OCI-LY7 (cell line): ENCODE measurements at regions not wholly inside any gene's neighbourhood (a gene's known extent, or its start where the extent isn't known, plus 50 kb on each side); places are given as distances from the start of the nearest gene placed in this dataset.

Experiments
- BruUV-seq: library from RNA; stranded (reverse); fragments of 400-500 nt; replicated peaks from 2 replicates; lab custom pipeline; 2021; lab: Mats Ljungman, UMichigan
- CTCF ChIA-PET: fragments of 300-600 bp; sonication (Branson Sonifier 250); formaldehyde crosslinking; loops from one replicate; lab custom pipeline; 2022; ENCODE audit warnings: antibody characterized with exemption; ENCODE audit not compliant: unreplicated experiment; lab: Charles Lee
- POLR2A ChIA-PET: fragments of 300-600 bp; sonication (Branson Sonifier 250); formaldehyde crosslinking; loops from one replicate; lab custom pipeline; 2022; ENCODE audit warnings: antibody characterized with exemption; lab: Charles Lee
- DNase-seq: peaks from one replicate; pipeline ENCODE4 v3.0.0-alpha.2; 2015; ENCODE audit warnings: low spot score
- H2AFZ ChIP-seq: fragments of 200-600 bp; sonication (generic), shearing (Covaris generic); 2 replicates; pipeline ENCODE4 v1.6.1; 2014; ENCODE audit warnings: mild to moderate bottlenecking, antibody characterized with exemption, low read length, moderate library complexity
- H3K27ac ChIP-seq: fragments of 200-600 bp; sonication (generic); 2 replicates; pipeline ENCODE4 v1.5.1; 2014; ENCODE audit warnings: mixed run types, low read depth, mild to moderate bottlenecking, moderate library complexity, low read length, inconsistent platforms; ENCODE audit not compliant: poor library complexity, severe bottlenecking
- H3K36me3 ChIP-seq: fragments of 200-600 bp; sonication (generic); 2 replicates; pipeline ENCODE4 v1.6.1; 2014; ENCODE audit warnings: mild to moderate bottlenecking, antibody characterized with exemption, low read length, moderate library complexity, mixed read lengths; ENCODE audit not compliant: insufficient read depth
- H3K4me1 ChIP-seq: fragments of 200-600 bp; sonication (generic); 2 replicates; pipeline ENCODE4 v1.5.1; 2014; ENCODE audit warnings: mild to moderate bottlenecking, low read length; ENCODE audit not compliant: insufficient read depth, poor library complexity, severe bottlenecking
- H3K4me2 ChIP-seq: fragments of 200-600 bp; sonication (generic); 2 replicates; pipeline ENCODE4 v1.6.1; 2014; ENCODE audit warnings: mild to moderate bottlenecking, low read length
- H3K4me3 ChIP-seq: fragments of 200-600 bp; sonication (generic); 2 replicates; pipeline ENCODE4 v1.5.1; 2014; ENCODE audit warnings: mild to moderate bottlenecking, low read depth, low read length; ENCODE audit not compliant: poor library complexity, severe bottlenecking
- H3K79me2 ChIP-seq: fragments of 200-600 bp; sonication (generic); 2 replicates; pipeline ENCODE4 v1.6.1; 2016; ENCODE audit warnings: low read depth, mild to moderate bottlenecking, low read length, moderate library complexity, mixed read lengths; ENCODE audit not compliant: insufficient read depth
- H3K9me2 ChIP-seq: fragments of 200-600 bp; sonication (generic); 2 replicates; pipeline ENCODE4 v1.6.1; 2016; ENCODE audit warnings: mild to moderate bottlenecking, low read length, mixed read lengths; ENCODE audit not compliant: insufficient read depth
- H3K9me3 ChIP-seq: fragments of 200-600 bp; sonication (generic); 2 replicates; pipeline ENCODE4 v1.6.1; 2014; ENCODE audit warnings: mild to moderate bottlenecking, mixed run types, low read length, mixed read lengths
- H4K20me1 ChIP-seq: fragments of 200-600 bp; sonication (generic); 2 replicates; pipeline ENCODE4 v1.6.1; 2014; ENCODE audit warnings: mild to moderate bottlenecking, antibody characterized with exemption, low read length, moderate library complexity, mixed read lengths; ENCODE audit not compliant: insufficient read depth
- EZH2phosphoT487 ChIP-seq: fragments of 200-600 bp; sonication (generic); IDR thresholded peaks from 2 replicates; pipeline ENCODE4 v1.6.1; 2018; ENCODE audit warnings: low read depth, borderline replicate concordance, mild to moderate bottlenecking, mixed run types, antibody characterized with exemption, low read length, moderate library complexity, mixed read lengths
- intact Hi-C: fragments of 100-400 bp; cut with micrococcal nuclease; formaldehyde crosslinking; loops from one replicate; pipeline ENCODE4 v1.10.0; 2022; ENCODE audit not compliant: unreplicated experiment
- TF ChIP-seq, protein P1 (sequence below): fragments of 200-600 bp; sonication (generic); conservative IDR thresholded peaks from 2 replicates; pipeline ENCODE4 v1.5.1; 2014; ENCODE audit warnings: mild to moderate bottlenecking, antibody characterized with exemption, low read length, moderate library complexity, mixed read lengths

DNA sequence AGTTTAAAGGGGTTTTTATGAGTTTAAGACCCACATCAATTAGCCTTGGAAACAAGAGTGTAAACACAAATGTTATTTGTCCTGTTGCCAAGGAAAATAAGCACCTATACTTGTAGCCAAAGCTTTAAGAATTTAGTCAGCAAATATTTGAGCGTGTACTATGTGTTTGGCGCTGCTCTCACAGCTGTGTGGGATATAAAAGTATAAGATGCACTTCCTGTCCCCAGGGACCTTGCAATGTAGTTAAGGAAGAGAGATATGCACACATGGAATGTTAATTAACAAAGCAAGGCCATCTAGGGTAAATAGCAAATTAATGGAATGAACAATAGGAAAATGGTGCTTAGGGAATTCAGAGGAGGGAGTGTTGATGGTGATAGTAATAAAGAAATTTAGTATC, 134.9 kb upstream of the SRRM4 start:
- Histone ChIP-seq H3K4me1 (no peaks in the 10 kb centered on the region), H3K9me3 (no peaks in the 10 kb centered on the region), H3K9me2 (no peaks in the 10 kb centered on the region), H3K79me2 (no peaks in the 10 kb centered on the region), H4K20me1 (no peaks in the 10 kb centered on the region), H3K4me3 (no peak overlapping the region), H3K4me2 (no peak overlapping the region), H3K27ac (no peak overlapping the region), H2AFZ (no peak overlapping the region), H3K36me3 (no peaks in the 10 kb centered on the region)
- POLR2A ChIA-PET: interaction anchor here (0.6 kb wide), 1 partner anchor 22 kb away, joined by 3 read pairs; no protein-coding TSS in a partner anchor
- TF ChIP-seq, protein P1, sequence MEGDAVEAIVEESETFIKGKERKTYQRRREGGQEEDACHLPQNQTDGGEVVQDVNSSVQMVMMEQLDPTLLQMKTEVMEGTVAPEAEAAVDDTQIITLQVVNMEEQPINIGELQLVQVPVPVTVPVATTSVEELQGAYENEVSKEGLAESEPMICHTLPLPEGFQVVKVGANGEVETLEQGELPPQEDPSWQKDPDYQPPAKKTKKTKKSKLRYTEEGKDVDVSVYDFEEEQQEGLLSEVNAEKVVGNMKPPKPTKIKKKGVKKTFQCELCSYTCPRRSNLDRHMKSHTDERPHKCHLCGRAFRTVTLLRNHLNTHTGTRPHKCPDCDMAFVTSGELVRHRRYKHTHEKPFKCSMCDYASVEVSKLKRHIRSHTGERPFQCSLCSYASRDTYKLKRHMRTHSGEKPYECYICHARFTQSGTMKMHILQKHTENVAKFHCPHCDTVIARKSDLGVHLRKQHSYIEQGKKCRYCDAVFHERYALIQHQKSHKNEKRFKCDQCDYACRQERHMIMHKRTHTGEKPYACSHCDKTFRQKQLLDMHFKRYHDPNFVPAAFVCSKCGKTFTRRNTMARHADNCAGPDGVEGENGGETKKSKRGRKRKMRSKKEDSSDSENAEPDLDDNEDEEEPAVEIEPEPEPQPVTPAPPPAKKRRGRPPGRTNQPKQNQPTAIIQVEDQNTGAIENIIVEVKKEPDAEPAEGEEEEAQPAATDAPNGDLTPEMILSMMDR: no peak
- TF ChIP-seq EZH2phosphoT487: no peak
- intact Hi-C loops: loop anchor here (10.0 kb wide), 1 partner anchor 132 kb away; no protein-coding TSS in a partner anchor
- CTCF ChIA-PET: no interaction called here
- DNase-seq: no peak
- BruUV-seq: no TSS peak

DNA sequence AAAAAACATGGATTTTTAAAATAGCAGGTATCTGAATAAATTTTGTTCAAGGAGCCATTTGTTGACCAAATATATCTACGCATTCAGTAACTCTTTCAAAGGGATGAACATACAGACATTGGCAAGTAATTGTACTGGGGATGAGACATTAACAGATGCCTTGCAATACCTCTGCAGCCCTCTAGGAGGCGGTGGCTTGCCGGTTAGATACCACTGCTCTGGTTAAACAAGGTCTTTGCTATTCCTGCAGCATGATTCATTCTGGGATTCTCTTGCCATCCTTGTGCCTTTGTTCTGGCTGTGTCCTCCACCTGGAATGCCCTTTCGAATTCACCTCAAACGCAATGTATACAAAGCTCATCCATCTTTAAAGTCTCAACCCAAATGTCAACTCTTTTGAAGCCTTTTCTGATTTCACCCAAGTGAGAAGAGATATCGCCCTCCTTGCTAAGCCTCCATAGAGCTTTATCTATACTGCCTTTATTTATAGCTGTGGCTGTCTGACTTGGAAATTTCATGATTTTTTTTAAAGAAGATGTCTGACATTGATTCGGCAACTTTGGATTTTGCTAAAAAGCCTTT, 131.0 kb upstream of the SRRM4 start:
- Histone ChIP-seq H3K4me3 (no peak overlapping the region), H3K79me2 (no peaks in the 10 kb centered on the region), H3K4me2 (no peak overlapping the region), H3K9me2 (no peaks in the 10 kb centered on the region), H3K36me3 (no peaks in the 10 kb centered on the region), H3K9me3 (no peaks in the 10 kb centered on the region), H3K4me1 (no peaks in the 10 kb centered on the region), H4K20me1 (no peaks in the 10 kb centered on the region), H3K27ac (no peak overlapping the region), H2AFZ (no peak overlapping the region)
- BruUV-seq: no TSS peak
- peak; percentile 25 for DNase-seq
- ChIA-PET CTCF (no interaction called here), POLR2A (no interaction called here)
- TF ChIP-seq, protein P1: peak; percentile 83
- no peak for TF ChIP-seq EZH2phosphoT487
- intact Hi-C loops: no loop called here

DNA sequence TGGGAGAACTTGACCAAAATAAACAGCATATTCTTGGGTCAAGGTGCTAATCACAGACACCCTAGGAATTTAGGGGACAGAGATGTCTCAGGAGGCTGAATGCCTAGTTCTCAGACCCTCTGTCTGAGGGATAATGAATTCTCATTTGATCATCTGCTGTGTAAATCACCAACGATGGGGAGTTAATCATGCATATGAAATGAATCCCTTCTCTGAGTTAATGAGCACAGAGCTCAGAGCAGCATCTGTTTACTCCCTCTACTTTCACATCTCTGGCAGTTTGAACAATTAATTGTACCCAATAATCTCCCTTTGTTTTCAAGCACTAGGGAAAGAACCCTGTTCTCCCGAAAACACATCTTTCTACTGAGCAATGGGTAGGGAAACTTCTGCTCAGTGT, 129.4 kb upstream of the SRRM4 start:
- ChIA-PET POLR2A (no interaction called here), CTCF (no interaction called here)
- Histone ChIP-seq H3K36me3 (no peaks in the 10 kb centered on the region), H3K9me2 (no peaks in the 10 kb centered on the region), H3K4me1 (no peaks in the 10 kb centered on the region), H2AFZ (no peak overlapping the region), H3K4me2 (no peak overlapping the region), H3K9me3 (no peaks in the 10 kb centered on the region), H4K20me1 (no peaks in the 10 kb centered on the region), H3K79me2 (no peaks in the 10 kb centered on the region), H3K4me3 (no peak overlapping the region), H3K27ac (no peak overlapping the region)
- intact Hi-C loops: no loop called here
- no TSS peak for BruUV-seq
- no peak for DNase-seq
- TF ChIP-seq, protein P1: no peak
- TF ChIP-seq EZH2phosphoT487: no peak
